Activated T-helper 2 cell treated with anti-CD3 and anti-CD28 coated beads, Interferon-gamma antibody, Interleukin-2, Interleukin-4, amounts not matched to agents 10 μg/mL and 5 μg/mL and 100 μg/mL, durations not matched to agents 14 hours and 24 hours and 36 hours (primary cell): ENCODE measurements at regions not wholly inside any gene's neighbourhood (a gene's known extent, or its start where the extent isn't known, plus 50 kb on each side); places are given as distances from the start of the nearest gene placed in this dataset.

Source experiments
- DNase-seq: peaks from one replicate; pipeline ENCODE4 v3.0.0; 2021; ENCODE audit warnings: low spot score
- H3K27ac Mint-ChIP-seq: one replicate; pipeline ENCODE4 v1.8.0; 2021; ENCODE audit warnings: mixed read lengths
- H3K27me3 Mint-ChIP-seq: one replicate; pipeline ENCODE4 v1.8.0; 2021; ENCODE audit warnings: low read depth, mixed read lengths
- H3K36me3 Mint-ChIP-seq: one replicate; pipeline ENCODE4 v1.8.0; 2021; ENCODE audit warnings: low read depth, mixed read lengths
- H3K4me1 Mint-ChIP-seq: one replicate; pipeline ENCODE4 v1.8.0; 2021; ENCODE audit warnings: low read depth, mixed read lengths
- H3K4me3 Mint-ChIP-seq: one replicate; pipeline ENCODE4 v1.8.0; 2021; ENCODE audit warnings: low read depth, mild to moderate bottlenecking, moderate library complexity, mixed read lengths
- H3K9me3 Mint-ChIP-seq: one replicate; pipeline ENCODE4 v1.8.0; 2021; ENCODE audit warnings: mixed read lengths
- intact Hi-C: fragments of 100-400 bp; cut with micrococcal nuclease; formaldehyde crosslinking; loops from one replicate; pipeline ENCODE4 v1.15.1; 2023

- no peak for DNase-seq
- no peak overlapping the region for H3K4me3 Mint-ChIP-seq
- H3K9me3 Mint-ChIP-seq, result peaks cover 24% of the 10 kb centered on the region
- H3K4me1 Mint-ChIP-seq, result peaks cover 4% of the 10 kb centered on the region
- no peaks in the 10 kb centered on the region for H3K27me3 Mint-ChIP-seq
- peaks cover 3% of the 10 kb centered on the region for H3K36me3 Mint-ChIP-seq
- no peak overlapping the region for H3K27ac Mint-ChIP-seq
- intact Hi-C loops, result no loop called here
Observed at GRCh38 chr3:18635215-18635614, 210.1 kb upstream of the SATB1 start.

- intact Hi-C loops, result no loop called here
- Mint-ChIP-seq H3K4me1 (peaks cover 1% of the 10 kb centered on the region), H3K27ac (no peak overlapping the region), H3K4me3 (no peak overlapping the region), H3K36me3 (no peaks in the 10 kb centered on the region), H3K27me3 (no peaks in the 10 kb centered on the region), H3K9me3 (peaks cover 27% of the 10 kb centered on the region)
- DNase-seq, result no peak
Observed at GRCh38 chr3:18634461-18634860, 209.3 kb upstream of the SATB1 start.

DNA sequence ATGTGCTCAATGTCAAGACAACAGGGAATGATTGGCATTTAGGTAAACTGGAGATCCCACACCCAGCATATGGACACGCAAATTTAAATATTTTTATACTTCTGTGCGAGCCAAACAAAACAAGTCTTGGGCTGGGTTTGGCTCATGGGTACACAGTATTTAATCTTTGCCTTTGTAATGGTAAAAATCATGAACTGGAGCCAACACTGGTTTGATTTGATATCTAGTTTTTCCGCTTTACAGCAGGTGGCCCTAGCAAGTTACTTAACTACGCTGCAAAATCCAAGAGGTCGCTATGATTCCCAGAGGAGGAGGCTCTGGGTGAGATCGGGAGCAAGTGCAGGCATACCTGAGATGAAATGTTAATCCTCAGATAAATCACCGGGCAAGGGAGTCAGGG, 207.9 kb upstream of the SATB1 start:
- Mint-ChIP-seq H3K4me3 (no peak overlapping the region), H3K9me3 (peaks cover 25% of the 10 kb centered on the region), H3K27me3 (no peaks in the 10 kb centered on the region), H3K4me1 (peaks cover 1% of the 10 kb centered on the region), H3K27ac (no peak overlapping the region), H3K36me3 (no peaks in the 10 kb centered on the region)
- DNase-seq, result no peak
- intact Hi-C loops, result no loop called here

DNA sequence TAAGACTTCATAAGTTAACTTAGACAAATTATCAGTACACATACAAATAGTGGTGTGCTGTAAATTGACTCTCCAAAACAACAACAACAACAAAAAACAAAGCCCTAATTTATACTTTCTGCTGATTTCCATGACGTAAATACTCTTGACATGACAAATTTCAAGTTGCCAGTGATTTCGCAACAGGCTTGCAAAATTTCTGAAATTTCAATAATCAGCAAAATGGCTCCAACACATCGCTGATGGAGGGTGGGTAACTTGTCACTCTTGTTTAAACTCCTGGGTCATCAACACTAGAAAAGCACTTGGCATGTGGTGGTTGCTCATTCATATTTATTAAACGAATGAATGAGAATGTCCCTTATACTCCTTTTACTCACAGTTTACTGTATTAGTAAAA, 205.2 kb upstream of the SATB1 start:
- Mint-ChIP-seq H3K27me3 (no peaks in the 10 kb centered on the region), H3K4me1 (peaks cover 4% of the 10 kb centered on the region), H3K9me3 (peaks cover 37% of the 10 kb centered on the region), H3K4me3 (no peak overlapping the region), H3K36me3 (peaks cover 4% of the 10 kb centered on the region), H3K27ac (no peak overlapping the region)
- no peak for DNase-seq
- intact Hi-C loops, result no loop called here

GRCh38 chr3:18625085-18625484, 199.9 kb upstream of the SATB1 start:
- H3K27ac Mint-ChIP-seq, result no peak overlapping the region
- peaks cover 26% of the 10 kb centered on the region for H3K9me3 Mint-ChIP-seq
- H3K36me3 Mint-ChIP-seq, result peaks cover 4% of the 10 kb centered on the region
- H3K27me3 Mint-ChIP-seq, result no peaks in the 10 kb centered on the region
- DNase-seq, result no peak
- no peak overlapping the region for H3K4me3 Mint-ChIP-seq
- intact Hi-C loops, result no loop called here
- peaks cover 7% of the 10 kb centered on the region for H3K4me1 Mint-ChIP-seq

- Mint-ChIP-seq H3K27me3 (no peaks in the 10 kb centered on the region), H3K27ac (no peak overlapping the region), H3K4me1 (peaks cover 7% of the 10 kb centered on the region), H3K4me3 (no peak overlapping the region), H3K36me3 (peaks cover 4% of the 10 kb centered on the region), H3K9me3 (peaks cover 17% of the 10 kb centered on the region)
- intact Hi-C loops, result no loop called here
- DNase-seq, result no peak
Observed at GRCh38 chr3:18623220-18623619, 198.1 kb upstream of the SATB1 start.

DNA sequence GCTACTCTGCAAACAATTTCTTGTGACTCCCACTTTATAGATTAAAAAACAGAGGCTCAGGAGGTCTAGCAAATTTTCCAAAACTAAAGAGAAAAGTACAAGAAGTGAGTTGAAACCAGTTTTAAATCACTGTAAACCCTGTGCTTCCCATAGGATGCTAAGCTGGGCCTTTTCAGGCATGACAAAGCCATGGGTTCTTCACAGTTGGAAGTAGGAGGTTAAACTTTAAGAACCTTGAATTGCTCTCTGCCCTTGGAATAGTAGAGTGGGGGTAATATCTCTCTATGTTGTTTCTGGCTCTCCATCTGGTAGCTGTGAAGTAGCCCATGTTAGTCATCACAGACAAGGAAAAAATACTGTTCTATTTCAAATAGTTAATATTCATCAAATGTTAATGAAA, 193.6 kb upstream of the SATB1 start:
- no peak overlapping the region for H3K4me3 Mint-ChIP-seq
- intact Hi-C loops, result no loop called here
- H3K27ac Mint-ChIP-seq, result no peak overlapping the region
- peaks cover 4% of the 10 kb centered on the region for H3K9me3 Mint-ChIP-seq
- no peaks in the 10 kb centered on the region for H3K36me3 Mint-ChIP-seq
- no peak for DNase-seq
- H3K4me1 Mint-ChIP-seq, result no peaks in the 10 kb centered on the region
- no peaks in the 10 kb centered on the region for H3K27me3 Mint-ChIP-seq

DNA sequence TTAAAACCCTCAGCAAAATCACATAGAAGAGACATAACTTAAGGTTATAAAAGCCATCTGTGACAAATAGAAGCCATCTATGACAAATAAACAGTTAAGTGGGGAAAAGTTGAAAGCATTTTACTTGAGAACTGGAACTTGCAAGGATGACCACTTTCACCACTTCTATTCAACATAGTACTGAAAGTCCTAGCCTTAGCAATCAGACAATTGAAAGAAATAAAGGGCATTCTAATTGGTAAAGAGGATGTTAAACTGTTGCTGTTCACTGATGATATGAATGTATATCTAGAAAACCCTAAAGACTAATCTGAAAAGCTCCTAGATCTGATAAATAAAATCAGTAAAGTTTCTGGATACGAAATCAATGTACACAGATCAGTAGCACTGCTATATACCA, 186.9 kb upstream of the SATB1 start:
- intact Hi-C loops, result no loop called here
- Mint-ChIP-seq H3K27ac (no peak overlapping the region), H3K4me1 (peaks cover 6% of the 10 kb centered on the region), H3K4me3 (no peak overlapping the region), H3K9me3 (peaks cover 24% of the 10 kb centered on the region), H3K27me3 (no peaks in the 10 kb centered on the region), H3K36me3 (peaks cover 11% of the 10 kb centered on the region)
- DNase-seq, result no peak

GRCh38 chr3:18609187-18609586, 184.0 kb upstream of the SATB1 start:
- peaks cover 22% of the 10 kb centered on the region for H3K9me3 Mint-ChIP-seq
- peaks cover 11% of the 10 kb centered on the region for H3K36me3 Mint-ChIP-seq
- H3K4me3 Mint-ChIP-seq, result no peak overlapping the region
- intact Hi-C loops, result no loop called here
- peaks cover 6% of the 10 kb centered on the region for H3K4me1 Mint-ChIP-seq
- no peak for DNase-seq
- no peaks in the 10 kb centered on the region for H3K27me3 Mint-ChIP-seq
- H3K27ac Mint-ChIP-seq, result no peak overlapping the region

DNA sequence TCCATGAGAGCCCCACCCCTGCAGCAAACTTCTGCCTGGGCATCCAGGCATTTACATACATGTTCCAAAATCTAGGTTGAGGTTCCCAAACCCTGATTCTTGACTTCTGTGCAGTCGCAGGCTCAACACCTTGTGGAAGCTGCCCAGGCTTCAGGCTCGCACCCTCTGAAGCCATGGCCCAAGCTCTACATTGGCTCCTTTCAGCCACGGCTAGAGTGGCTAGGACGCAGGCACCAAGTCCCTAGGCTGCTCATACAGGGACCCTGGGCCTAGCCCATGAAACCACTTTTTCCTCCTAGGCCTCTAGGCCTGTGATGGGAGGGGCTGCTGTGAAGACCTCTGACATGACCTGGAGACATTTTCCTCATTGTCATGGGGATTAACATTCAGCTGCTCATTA, 172.8 kb upstream of the SATB1 start:
- Mint-ChIP-seq H3K36me3 (peaks cover 28% of the 10 kb centered on the region), H3K9me3 (peaks cover 40% of the 10 kb centered on the region), H3K4me3 (no peak overlapping the region), H3K4me1 (no peaks in the 10 kb centered on the region), H3K27me3 (no peaks in the 10 kb centered on the region), H3K27ac (no peak overlapping the region)
- intact Hi-C loops, result no loop called here
- DNase-seq, result no peak

DNA sequence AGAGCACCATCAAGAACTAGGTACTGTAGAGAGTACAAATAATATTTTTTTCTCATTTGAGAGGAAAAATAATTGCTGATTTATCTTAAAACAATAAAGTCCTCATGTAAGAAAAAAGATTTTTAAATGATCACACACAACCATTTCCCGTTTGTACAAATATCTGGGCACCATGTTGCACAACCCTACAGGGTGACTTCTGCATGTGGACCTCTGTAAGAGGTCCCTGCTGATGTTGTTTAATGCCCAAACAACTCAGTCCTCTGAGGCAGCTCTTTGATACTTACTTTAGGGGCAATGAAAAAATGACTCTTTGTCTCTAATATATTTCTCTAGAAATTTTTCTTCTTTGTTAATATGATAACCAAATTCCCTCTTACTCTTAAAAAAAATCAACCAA, 168.1 kb upstream of the SATB1 start:
- H3K4me3 Mint-ChIP-seq, result no peak overlapping the region
- peaks cover 15% of the 10 kb centered on the region for H3K9me3 Mint-ChIP-seq
- no peak for DNase-seq
- H3K27ac Mint-ChIP-seq, result no peak overlapping the region
- no peaks in the 10 kb centered on the region for H3K27me3 Mint-ChIP-seq
- no peaks in the 10 kb centered on the region for H3K4me1 Mint-ChIP-seq
- H3K36me3 Mint-ChIP-seq, result peaks cover 7% of the 10 kb centered on the region
- intact Hi-C loops, result loop anchor here (5.0 kb wide), 1 partner anchor 49 kb away; no protein-coding TSS in a partner anchor

GRCh38 chr3:18591120-18591519, 166.0 kb upstream of the SATB1 start:
- intact Hi-C loops, result loop anchor here (5.0 kb wide), 1 partner anchor 51 kb away; no protein-coding TSS in a partner anchor
- H3K27me3 Mint-ChIP-seq, result no peaks in the 10 kb centered on the region
- peaks cover 2% of the 10 kb centered on the region for H3K4me1 Mint-ChIP-seq

DNA sequence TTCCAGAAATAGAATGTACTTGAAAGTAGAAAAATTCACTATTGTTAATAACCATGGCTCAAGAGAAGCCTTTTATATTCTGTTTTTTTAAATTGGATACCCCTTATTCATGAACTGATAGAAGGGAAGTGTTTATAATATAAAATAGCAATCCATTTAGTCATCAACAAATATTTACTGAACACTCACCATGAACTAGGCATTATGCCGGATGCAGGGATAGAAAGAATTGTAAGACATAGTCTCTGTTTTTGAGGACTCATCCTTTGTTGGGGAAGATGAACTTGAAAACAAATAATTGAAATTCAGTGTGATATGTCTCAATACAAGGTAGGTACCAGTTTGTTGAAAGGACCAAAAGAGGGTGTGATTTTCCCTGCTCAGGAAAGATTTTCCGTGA, 160.9 kb upstream of the SATB1 start:
- DNase-seq, result no peak
- intact Hi-C loops, result no loop called here
- H3K4me3 Mint-ChIP-seq, result no peak overlapping the region

More at GRCh38 chr3:18591120-18591519, 166.0 kb upstream of the SATB1 start:
- Mint-ChIP-seq H3K4me3 (no peak overlapping the region), H3K9me3 (peaks cover 7% of the 10 kb centered on the region), H3K36me3 (peaks cover 6% of the 10 kb centered on the region), H3K27ac (no peak overlapping the region)
- DNase-seq, result no peak

More for the DNA sequence above, 160.9 kb upstream of the SATB1 start:
- Mint-ChIP-seq H3K4me1 (peaks cover 19% of the 10 kb centered on the region), H3K27me3 (no peaks in the 10 kb centered on the region), H3K27ac (no peak overlapping the region), H3K36me3 (peaks cover 22% of the 10 kb centered on the region), H3K9me3 (peaks cover 15% of the 10 kb centered on the region)
